ENCODE measurements at regions not wholly inside any gene's neighbourhood (a gene's known extent, or its start where the extent isn't known, plus 50 kb on each side); places are given as distances from the start of the nearest gene placed in this dataset.
"Not testable (repeated sequence)": the region's sequence is repeated elsewhere in the genome, so short reads cannot be mapped to it uniquely, and the experiment has no call there.

- no peak overlapping the region for H3K27ac ChIP-seq
- H3K36me3 ChIP-seq: no peaks in the 10 kb centered on the region
- WGBS: no CpG with 5 or more reads among the region's 1 CpG
- no peak for DNase-seq (ENCODE audit: low spot score in 2 of 2)
- H3K9me3 ChIP-seq: peaks cover 9% of the 10 kb centered on the region
- no peaks in the 10 kb centered on the region for H3K27me3 ChIP-seq
- no peaks in the 10 kb centered on the region for H3K4me1 ChIP-seq
- H3K4me3 ChIP-seq: no peak overlapping the region
- TF ChIP-seq POLR2A (IDR thresholded peaks at IDR 0.05): no peak
- no peak for TF ChIP-seq EP300 (IDR thresholded peaks at IDR 0.05)
- no peak for TF ChIP-seq CTCF (IDR thresholded peaks at IDR 0.05)
- TF ChIP-seq POLR2AphosphoS5 (IDR thresholded peaks at IDR 0.05): no peak
Measured at GRCh38 chr2:142398212-142398611, 267.4 kb upstream of the LRP1B start.

GRCh38 chr2:142395291-142395690 is 264.5 kb upstream of the LRP1B start:
- no peaks in the 10 kb centered on the region for H3K27me3 ChIP-seq
- H3K4me3 ChIP-seq: no peak overlapping the region
- no peaks in the 10 kb centered on the region for H3K36me3 ChIP-seq
- DNase-seq (ENCODE audit: low spot score in 2 of 2): no peak
- TF ChIP-seq CTCF (IDR thresholded peaks at IDR 0.05) (no peak), POLR2A (IDR thresholded peaks at IDR 0.05) (no peak), POLR2AphosphoS5 (IDR thresholded peaks at IDR 0.05) (no peak), EP300 (IDR thresholded peaks at IDR 0.05) (no peak)
- H3K4me1 ChIP-seq: no peaks in the 10 kb centered on the region
- H3K27ac ChIP-seq: no peak overlapping the region
- WGBS: 90% methylated on average over 1 of the region's 1 CpG
- peaks cover 9% of the 10 kb centered on the region for H3K9me3 ChIP-seq

- H3K4me1 ChIP-seq: no peaks in the 10 kb centered on the region
- no peaks in the 10 kb centered on the region for H3K27me3 ChIP-seq
- TF ChIP-seq EP300 (IDR thresholded peaks at IDR 0.05): no peak
- TF ChIP-seq POLR2A (IDR thresholded peaks at IDR 0.05): no peak
- TF ChIP-seq CTCF (IDR thresholded peaks at IDR 0.05): no peak
- TF ChIP-seq POLR2AphosphoS5 (IDR thresholded peaks at IDR 0.05): no peak
- no peak for DNase-seq (ENCODE audit: low spot score in 2 of 2)
- no peaks in the 10 kb centered on the region for H3K36me3 ChIP-seq
- no peak overlapping the region for H3K27ac ChIP-seq
- no peak overlapping the region for H3K4me3 ChIP-seq
- no peaks in the 10 kb centered on the region for H3K9me3 ChIP-seq
Measured at GRCh38 chr2:142380372-142380771, 249.6 kb upstream of the LRP1B start.

GRCh38 chr2:142362069-142362468 is 231.3 kb upstream of the LRP1B start:
- not testable (repeated sequence) for H3K27me3 ChIP-seq; H3K4me1 ChIP-seq; H3K27ac ChIP-seq; H3K36me3 ChIP-seq; H3K9me3 ChIP-seq; H3K4me3 ChIP-seq; DNase-seq (ENCODE audit: low spot score in 2 of 2)
- 88% methylated on average over 7 of the region's 7 CpGs for WGBS

- Histone ChIP-seq H3K27ac (no peak overlapping the region), H3K9me3 (no peaks in the 10 kb centered on the region), H3K4me1 (no peaks in the 10 kb centered on the region), H3K4me3 (no peak overlapping the region), H3K36me3 (no peaks in the 10 kb centered on the region), H3K27me3 (no peaks in the 10 kb centered on the region)
- WGBS: 86% methylated on average over 1 of the region's 1 CpG
- TF ChIP-seq POLR2A (IDR thresholded peaks at IDR 0.05): no peak
- no peak for TF ChIP-seq POLR2AphosphoS5 (IDR thresholded peaks at IDR 0.05)
- no peak for TF ChIP-seq CTCF (IDR thresholded peaks at IDR 0.05)
- no peak for TF ChIP-seq EP300 (IDR thresholded peaks at IDR 0.05)
- DNase-seq (ENCODE audit: low spot score in 2 of 2): no peak
Measured at GRCh38 chr2:142347751-142348150, 216.9 kb upstream of the LRP1B start.

GRCh38 chr2:142339261-142339660 is 208.4 kb upstream of the LRP1B start:
- Histone ChIP-seq H3K27me3 (no peaks in the 10 kb centered on the region), H3K4me1 (no peaks in the 10 kb centered on the region), H3K9me3 (no peaks in the 10 kb centered on the region), H3K27ac (no peak overlapping the region), H3K4me3 (no peak overlapping the region), H3K36me3 (no peaks in the 10 kb centered on the region)
- no peak for DNase-seq (ENCODE audit: low spot score in 2 of 2)
- TF ChIP-seq EP300 (IDR thresholded peaks at IDR 0.05): no peak
- no peak for TF ChIP-seq POLR2AphosphoS5 (IDR thresholded peaks at IDR 0.05)
- no peak for TF ChIP-seq POLR2A (IDR thresholded peaks at IDR 0.05)
- no peak for TF ChIP-seq CTCF (IDR thresholded peaks at IDR 0.05)
